NCI-H2196 treated with DMSO at 0.1 percent for 48 hours (cell line): ENCODE measurements at regions not wholly inside any gene's neighbourhood (a gene's known extent, or its start where the extent isn't known, plus 50 kb on each side); places are given as distances from the start of the nearest gene placed in this dataset.

Experiments
- DNase-seq: peaks from one replicate; lab custom pipeline; 2025; ENCODE audit not compliant: unreplicated experiment; lab: John Stamatoyannopoulos, UW

- DNase-seq: no peak
Measured at GRCh38 chr21:41653954-41654491, 112.8 kb downstream of the RIPK4 start.

- no peak for DNase-seq
Measured at GRCh38 chr21:41653243-41653953, 113.5 kb downstream of the RIPK4 start.

DNA sequence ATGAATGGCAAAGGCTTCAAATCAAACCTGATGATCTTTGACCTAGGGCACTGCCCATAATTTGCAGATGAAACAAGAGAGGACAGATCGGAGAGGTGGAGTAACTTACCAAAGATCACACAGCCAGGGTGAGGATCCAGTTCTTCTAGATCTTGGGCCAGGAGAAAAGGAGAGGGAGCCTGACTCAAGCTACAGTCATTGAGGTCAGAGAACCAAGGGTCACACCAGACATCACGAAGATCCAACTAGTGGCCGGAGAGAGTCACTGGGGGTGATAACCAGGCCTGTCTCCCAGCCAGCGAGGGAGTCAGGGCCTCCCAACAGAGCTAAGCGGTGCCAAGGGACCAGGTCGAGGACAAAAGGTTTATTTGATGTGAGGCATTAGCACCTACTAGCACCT, 115.0 kb downstream of the RIPK4 start:
- no peak for DNase-seq

GRCh38 chr21:41651406-41651805, 115.4 kb downstream of the RIPK4 start:
- DNase-seq: no peak

GRCh38 chr21:41650526-41651145, 116.2 kb downstream of the RIPK4 start:
- DNase-seq: no peak

- no peak for DNase-seq
Measured at GRCh38 chr21:41648591-41649031, 118.2 kb downstream of the RIPK4 start.

DNA sequence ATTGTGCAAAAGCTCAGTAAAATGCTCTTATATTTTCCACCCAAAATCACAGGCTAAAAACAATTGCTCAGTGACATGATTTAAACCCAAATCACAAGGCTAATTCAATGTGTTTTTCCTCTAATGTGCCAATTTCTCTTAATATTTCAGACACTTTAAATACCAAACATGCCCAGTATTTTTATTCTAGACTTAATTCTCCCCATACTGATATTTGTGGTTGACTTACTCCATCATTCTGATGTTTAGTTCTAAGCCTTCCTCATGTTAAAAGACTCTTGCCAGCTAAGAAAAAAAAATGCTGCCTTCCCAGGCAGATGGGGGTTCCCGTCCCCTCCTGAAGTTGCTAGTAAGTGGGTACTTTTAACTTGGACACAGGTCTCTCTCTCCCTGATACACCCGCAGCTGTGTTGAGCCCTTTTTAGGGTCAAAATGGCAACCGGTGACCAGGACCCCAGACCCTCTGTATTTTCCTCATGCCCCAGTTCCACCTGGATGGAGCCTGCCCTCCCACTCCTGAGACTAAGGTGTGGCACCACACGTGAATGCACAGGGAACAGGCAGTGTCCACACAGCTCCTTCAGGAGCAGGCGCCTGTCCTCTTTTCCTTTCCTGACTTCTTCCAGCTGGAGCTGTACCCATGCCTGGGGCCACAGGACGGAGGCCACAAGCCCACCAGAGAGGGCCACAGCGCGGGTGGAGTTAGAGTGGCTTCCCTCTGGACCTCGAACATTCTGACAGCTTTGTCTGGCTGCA, 118.9 kb downstream of the RIPK4 start:
- no peak for DNase-seq

- DNase-seq: no peak
Measured at GRCh38 chr21:41643246-41643966, 123.4 kb downstream of the RIPK4 start.

- no peak for DNase-seq
Measured at GRCh38 chr21:41641821-41642701, 124.8 kb downstream of the RIPK4 start.

GRCh38 chr21:41641510-41641815, 125.4 kb downstream of the RIPK4 start:
- no peak for DNase-seq

GRCh38 chr21:41640748-41641509, 125.9 kb downstream of the RIPK4 start:
- DNase-seq: no peak

DNA sequence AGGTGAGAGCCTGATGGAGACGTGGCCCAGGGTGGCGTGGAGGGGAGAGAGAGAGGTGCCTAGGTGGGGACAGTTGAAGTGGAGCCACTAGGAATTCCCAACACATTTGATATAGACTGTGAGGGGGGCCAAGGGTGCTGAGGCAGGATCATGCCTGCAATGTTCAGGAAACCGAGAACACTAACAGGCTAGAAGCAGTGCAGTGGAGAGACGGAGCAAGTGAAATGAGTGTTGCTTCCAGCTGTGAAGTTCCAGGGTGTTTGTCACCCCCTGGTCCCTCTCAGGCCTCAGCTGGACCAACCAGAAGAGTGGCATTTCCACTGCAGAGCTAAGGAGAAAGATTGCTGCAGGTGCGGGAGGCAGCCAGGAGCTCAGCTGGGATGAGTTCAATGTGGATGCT, 127.1 kb downstream of the RIPK4 start:
- no peak for DNase-seq

DNA sequence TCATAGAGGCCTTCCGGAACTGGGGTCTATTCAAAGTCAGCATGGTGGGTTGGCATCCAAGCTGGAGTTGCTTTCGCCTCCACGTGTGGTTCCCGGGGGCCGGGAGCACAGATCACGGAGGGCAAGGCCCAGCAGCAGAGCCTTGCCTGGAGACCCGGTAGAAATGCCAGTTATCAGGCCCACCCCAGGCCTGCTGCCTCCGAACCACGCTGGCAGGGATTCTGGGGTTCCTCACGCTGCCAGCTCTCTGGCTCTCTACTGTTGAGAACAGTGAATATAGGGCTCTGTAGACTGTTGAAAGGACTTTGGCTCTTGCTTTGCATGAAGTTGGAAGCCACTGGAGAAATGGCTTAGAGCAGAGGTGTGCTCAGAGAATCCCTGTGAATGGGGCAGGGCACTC, 127.5 kb downstream of the RIPK4 start:
- no peak for DNase-seq

- no peak for DNase-seq
Measured at GRCh38 chr21:41638201-41638790, 128.6 kb downstream of the RIPK4 start.

GRCh38 chr21:41636636-41637630, 129.0 kb upstream of the TMPRSS2 start:
- no peak for DNase-seq

GRCh38 chr21:41635874-41636273, 127.9 kb upstream of the TMPRSS2 start:
- DNase-seq: no peak

DNA sequence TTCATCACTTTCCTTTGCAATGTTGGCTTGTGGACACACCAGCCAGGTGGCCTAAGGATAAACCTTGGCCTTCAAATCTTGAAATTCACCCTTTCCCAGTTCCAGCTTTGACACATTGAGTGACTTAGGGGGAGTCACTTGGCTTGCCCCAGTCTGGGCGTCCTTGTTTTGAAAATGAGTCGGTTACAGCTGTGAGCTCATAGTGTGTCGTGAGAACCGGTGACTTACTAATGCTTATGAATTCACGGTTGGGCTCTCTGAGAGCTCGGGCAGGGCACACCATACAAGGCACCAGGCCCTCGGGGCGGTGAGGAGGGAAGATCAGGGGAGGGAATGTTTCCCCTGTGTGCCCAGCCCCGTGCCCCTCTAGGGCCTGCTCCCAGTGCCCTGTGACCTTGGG, 126.9 kb upstream of the TMPRSS2 start:
- no peak for DNase-seq

- no peak for DNase-seq
Measured at GRCh38 chr21:41634211-41634694, 126.3 kb upstream of the TMPRSS2 start.
